Fibroblast of skin of back (primary cell): ENCODE measurements at regions not wholly inside any gene's neighbourhood (a gene's known extent, or its start where the extent isn't known, plus 50 kb on each side); places are given as distances from the start of the nearest gene placed in this dataset.

Source experiments
- DNase-seq: peaks from one replicate; pipeline ENCODE4 v3.0.0-alpha.2; 2013

- peak; percentile 28 for DNase-seq
Observed at GRCh38 chr2:104332731-104333130, 521.2 kb upstream of the POU3F3 start.

GRCh38 chr2:104337869-104338268 lies 516.0 kb upstream of the POU3F3 start:
- DNase-seq: no peak

- DNase-seq: no peak
Observed at GRCh38 chr2:104340162-104340561, 513.8 kb upstream of the POU3F3 start.

GRCh38 chr2:104340879-104341828 lies 512.8 kb upstream of the POU3F3 start:
- DNase-seq: no peak

- DNase-seq: no peak
Observed at GRCh38 chr2:104344306-104344705, 509.6 kb upstream of the POU3F3 start.

- DNase-seq: no peak
Observed at GRCh38 chr2:104344985-104345384, 508.9 kb upstream of the POU3F3 start.

- no peak for DNase-seq
Observed at GRCh38 chr2:104358122-104358521, 495.8 kb upstream of the POU3F3 start.

GRCh38 chr2:104361414-104361813 lies 492.5 kb upstream of the POU3F3 start:
- no peak for DNase-seq

- DNase-seq: no peak
Observed at GRCh38 chr2:104368089-104368488, 485.8 kb upstream of the POU3F3 start.

- DNase-seq: no peak
Observed at GRCh38 chr2:104371087-104371781, 482.7 kb upstream of the POU3F3 start.

- no peak for DNase-seq
Observed at GRCh38 chr2:104375206-104375605, 478.7 kb upstream of the POU3F3 start.

GRCh38 chr2:104378853-104379374 lies 475.0 kb upstream of the POU3F3 start:
- peak; percentile 84 for DNase-seq

GRCh38 chr2:104384961-104385360 lies 469.0 kb upstream of the POU3F3 start:
- DNase-seq: peak; percentile 61

GRCh38 chr2:104385743-104386142 lies 468.2 kb upstream of the POU3F3 start:
- no peak for DNase-seq

- peak; percentile 93 for DNase-seq
Observed at GRCh38 chr2:104388296-104388695, 465.6 kb upstream of the POU3F3 start.

- DNase-seq: no peak
Observed at GRCh38 chr2:104402825-104403224, 451.1 kb upstream of the POU3F3 start.

- no peak for DNase-seq
Observed at GRCh38 chr2:104404526-104404925, 449.4 kb upstream of the POU3F3 start.

GRCh38 chr2:104405623-104406022 lies 448.3 kb upstream of the POU3F3 start:
- no peak for DNase-seq

GRCh38 chr2:104406261-104406726 lies 447.6 kb upstream of the POU3F3 start:
- DNase-seq: peak; percentile 54

- no peak for DNase-seq
Observed at GRCh38 chr2:104407641-104408040, 446.3 kb upstream of the POU3F3 start.

- peak; percentile 31 for DNase-seq
Observed at GRCh38 chr2:104408266-104408665, 445.6 kb upstream of the POU3F3 start.

GRCh38 chr2:104410136-104410535 lies 443.8 kb upstream of the POU3F3 start:
- DNase-seq: no peak

- DNase-seq: peak; percentile 43
Observed at GRCh38 chr2:104412384-104412783, 441.5 kb upstream of the POU3F3 start.
